ENCODE measurements at regions not wholly inside any gene's neighbourhood (a gene's known extent, or its start where the extent isn't known, plus 50 kb on each side); places are given as distances from the start of the nearest gene placed in this dataset.

- TF ChIP-seq, protein P1, sequence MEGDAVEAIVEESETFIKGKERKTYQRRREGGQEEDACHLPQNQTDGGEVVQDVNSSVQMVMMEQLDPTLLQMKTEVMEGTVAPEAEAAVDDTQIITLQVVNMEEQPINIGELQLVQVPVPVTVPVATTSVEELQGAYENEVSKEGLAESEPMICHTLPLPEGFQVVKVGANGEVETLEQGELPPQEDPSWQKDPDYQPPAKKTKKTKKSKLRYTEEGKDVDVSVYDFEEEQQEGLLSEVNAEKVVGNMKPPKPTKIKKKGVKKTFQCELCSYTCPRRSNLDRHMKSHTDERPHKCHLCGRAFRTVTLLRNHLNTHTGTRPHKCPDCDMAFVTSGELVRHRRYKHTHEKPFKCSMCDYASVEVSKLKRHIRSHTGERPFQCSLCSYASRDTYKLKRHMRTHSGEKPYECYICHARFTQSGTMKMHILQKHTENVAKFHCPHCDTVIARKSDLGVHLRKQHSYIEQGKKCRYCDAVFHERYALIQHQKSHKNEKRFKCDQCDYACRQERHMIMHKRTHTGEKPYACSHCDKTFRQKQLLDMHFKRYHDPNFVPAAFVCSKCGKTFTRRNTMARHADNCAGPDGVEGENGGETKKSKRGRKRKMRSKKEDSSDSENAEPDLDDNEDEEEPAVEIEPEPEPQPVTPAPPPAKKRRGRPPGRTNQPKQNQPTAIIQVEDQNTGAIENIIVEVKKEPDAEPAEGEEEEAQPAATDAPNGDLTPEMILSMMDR (IDR thresholded peaks at IDR 0.05), result no peak
- TF ChIP-seq POLR2A (IDR thresholded peaks at IDR 0.05), result no peak
These were observed 1040.1 kb upstream of the LRRN3 start for GRCh38 chr7:110050785-110051184.

All from uterus (tissue), 2 donors.